HG03196 (cell line): ENCODE measurements at regions not wholly inside any gene's neighbourhood (a gene's known extent, or its start where the extent isn't known, plus 50 kb on each side); places are given as distances from the start of the nearest gene placed in this dataset.

Experiments used
- ATAC-seq: cut with Tn5 transposase; IDR thresholded peaks from one replicate; pipeline ENCODE4 v1.9.1; 2021; ENCODE audit not compliant: unreplicated experiment

DNA sequence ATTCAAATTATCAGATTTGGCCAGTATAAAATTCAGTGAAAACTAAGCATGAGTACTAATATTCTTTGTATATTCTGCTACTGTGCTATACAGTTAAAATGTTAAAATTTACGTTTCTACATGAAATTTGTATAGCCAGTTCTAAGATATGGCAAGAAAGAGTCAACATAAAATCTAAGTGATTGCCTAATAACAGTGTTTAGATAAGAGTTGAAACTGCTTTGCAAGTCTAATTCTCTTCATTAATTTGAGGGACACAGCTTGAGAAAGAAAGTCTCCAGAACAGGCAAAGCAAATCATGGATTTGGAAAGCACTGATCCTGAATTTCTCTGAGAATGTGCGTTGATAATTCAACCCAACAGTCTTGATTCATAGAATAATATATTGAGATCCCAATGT lies 630.9 kb upstream of the USP24 start:
- ATAC-seq = no peak

DNA sequence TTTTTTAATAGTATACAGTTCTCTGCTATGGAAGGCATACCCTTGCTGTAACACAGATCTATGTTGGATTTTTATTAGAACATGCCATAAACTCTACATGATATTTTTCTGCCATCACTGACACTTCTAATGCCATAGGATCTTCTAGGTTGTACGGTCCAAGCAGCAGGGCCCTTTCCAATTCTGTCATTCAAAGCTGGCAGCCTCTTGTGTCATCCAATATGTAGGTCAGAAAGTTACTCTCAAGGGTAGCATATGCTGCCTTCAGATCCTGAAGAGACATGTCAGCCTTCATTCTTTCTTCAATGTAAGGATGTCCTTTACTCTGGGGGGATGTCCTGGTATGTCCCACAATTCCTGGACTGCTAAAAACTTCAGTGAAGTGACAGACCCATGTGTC lies 629.2 kb upstream of the USP24 start:
- ATAC-seq = no peak

- no peak for ATAC-seq
Observed at GRCh38 chr1:55839626-55840025, 624.5 kb upstream of the USP24 start.

- no peak for ATAC-seq
Observed at GRCh38 chr1:55839221-55839620, 624.1 kb upstream of the USP24 start.

GRCh38 chr1:55836086-55836485 lies 620.9 kb upstream of the USP24 start:
- ATAC-seq = no peak

DNA sequence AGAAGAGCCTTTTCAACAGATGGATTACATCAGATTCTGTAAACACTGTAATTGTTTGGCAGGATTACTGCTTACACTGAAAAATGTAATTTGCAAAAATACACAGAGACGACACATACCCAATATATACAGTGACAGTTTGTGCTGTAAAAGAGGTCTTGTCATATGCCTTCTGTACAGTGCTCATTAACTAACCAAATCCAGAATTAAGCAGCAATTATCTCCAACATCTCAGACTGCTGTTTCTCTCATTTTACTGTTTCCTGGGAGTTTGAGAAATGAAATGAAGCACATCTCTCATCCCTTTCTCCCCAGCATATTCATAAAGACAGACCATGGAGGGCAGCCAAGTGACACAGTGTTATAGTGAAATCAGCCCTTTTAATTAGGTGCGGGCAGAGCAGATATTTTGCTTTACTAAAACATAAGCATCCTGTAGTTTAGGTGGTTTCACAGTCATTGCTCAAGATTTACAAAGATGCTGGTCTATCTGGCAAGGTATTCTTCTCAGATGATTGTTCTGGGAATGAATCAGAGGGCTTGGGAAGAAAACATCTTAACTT lies 618.4 kb upstream of the USP24 start:
- ATAC-seq = no peak

DNA sequence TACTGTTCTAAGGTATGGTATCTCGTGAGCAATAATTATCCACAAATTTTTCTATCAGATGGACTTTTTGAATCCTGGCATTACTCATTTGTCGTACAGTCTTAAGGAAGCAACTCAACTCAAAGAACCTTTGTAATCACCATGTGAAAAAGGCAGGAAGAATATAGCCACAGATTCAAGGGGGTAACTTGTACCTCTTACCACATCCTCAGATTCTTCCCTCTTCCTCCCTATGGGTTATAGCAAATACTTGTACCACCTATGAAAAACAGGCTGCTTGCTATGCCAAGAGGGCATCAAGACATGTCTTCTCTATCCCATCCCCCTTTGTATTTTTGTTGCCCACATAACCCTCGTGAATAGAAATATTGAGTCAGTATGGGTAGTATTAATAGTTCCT lies 616.6 kb upstream of the USP24 start:
- ATAC-seq = no peak

DNA sequence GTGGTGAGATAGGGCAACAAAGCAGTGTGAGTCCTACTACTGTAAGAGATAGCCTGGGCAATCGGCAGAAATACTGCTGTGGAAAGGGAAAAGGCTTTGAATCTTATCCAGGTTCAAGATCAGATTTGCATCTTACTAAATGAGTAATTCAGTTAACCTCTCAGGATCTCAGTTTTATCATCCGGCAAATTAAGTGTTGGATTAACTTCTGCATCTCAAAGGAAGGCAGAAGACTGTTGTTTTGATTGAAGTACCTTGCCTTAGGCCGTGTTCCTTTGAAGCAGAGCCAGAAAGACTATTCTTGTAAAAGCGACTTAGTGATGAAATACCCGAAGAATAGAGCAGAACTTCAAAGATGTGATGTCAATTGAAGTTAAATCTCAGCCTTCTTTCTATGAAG lies 612.9 kb upstream of the USP24 start:
- no peak for ATAC-seq

DNA sequence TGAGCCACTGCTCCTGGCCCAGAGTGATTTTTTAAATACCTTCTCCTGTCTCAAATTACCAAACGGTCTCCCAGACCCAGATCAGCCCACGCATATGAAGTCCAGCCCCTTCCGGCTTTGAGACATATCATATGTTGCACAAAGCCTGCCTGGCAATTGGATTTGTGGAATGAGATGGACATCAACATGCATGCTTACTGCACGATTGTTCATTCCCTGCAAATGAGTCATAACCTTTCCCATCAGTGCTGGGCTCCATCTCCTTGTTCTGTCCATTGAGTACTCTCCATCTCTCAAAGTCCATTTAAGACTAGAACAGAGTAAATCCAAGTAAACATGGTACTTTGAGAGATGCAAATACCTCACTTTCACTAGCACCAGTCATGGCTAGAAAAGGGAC lies 612.2 kb upstream of the USP24 start:
- no peak for ATAC-seq

- no peak for ATAC-seq
Observed at GRCh38 chr1:55826381-55827080, 611.4 kb upstream of the USP24 start.

GRCh38 chr1:55825461-55825860 lies 610.3 kb upstream of the USP24 start:
- ATAC-seq = no peak

- no peak for ATAC-seq
Observed at GRCh38 chr1:55824251-55824640, 609.1 kb upstream of the USP24 start.

DNA sequence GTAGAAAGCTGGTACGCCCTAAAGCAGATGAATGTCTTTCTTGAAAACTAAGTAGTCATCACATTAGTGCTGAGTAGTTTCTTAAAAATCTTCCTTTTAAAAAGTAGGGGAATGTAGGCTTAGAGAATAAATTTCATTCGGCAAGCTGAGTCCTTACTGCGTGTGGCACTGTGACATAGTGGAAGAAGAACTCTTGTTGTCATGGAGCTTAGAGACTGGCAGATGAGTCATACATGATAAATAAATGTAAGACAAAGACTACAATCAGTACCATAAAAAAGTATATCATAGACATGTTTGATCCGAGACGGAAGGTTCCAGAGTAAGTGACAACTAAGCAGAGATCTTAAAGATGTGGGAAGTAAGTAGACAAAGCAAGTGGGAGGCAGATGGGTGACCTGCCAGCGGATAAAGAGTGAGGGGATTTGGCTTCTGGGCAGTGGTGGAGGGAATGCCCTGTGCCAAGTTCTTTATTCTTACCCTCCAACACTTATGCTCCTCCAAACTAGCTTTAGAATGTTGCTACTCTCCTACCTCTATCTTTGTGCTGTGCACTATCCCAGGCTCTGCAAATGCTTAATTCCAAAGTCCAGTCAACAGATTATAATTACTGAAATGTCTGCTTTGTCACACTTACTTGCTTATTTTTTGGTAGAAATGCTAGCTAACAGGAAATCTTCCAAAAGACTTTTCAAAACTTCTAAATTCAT lies 608.5 kb upstream of the USP24 start:
- no peak for ATAC-seq

GRCh38 chr1:55822891-55823290 lies 607.7 kb upstream of the USP24 start:
- no peak for ATAC-seq

DNA sequence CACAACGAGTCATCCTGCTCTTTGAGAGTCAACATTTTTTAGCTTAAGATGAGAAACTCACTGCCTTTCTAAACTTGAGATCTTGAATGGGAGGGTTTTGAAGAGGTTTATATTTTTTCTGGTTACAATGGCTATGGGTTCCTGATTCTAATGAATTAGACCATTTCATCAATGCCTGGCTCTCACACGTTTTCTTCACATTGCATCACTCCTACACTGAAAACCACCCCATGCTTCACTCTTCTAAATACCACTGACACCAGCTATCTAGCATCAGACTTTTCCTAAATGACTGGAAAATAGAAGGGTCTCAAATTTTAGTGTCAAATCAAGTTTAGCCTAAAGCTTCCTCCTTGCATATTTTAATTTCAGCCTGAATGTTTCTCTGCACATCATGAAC lies 606.1 kb upstream of the USP24 start:
- ATAC-seq = no peak

- ATAC-seq = no peak
Observed at GRCh38 chr1:55820501-55820900, 605.3 kb upstream of the USP24 start.

- ATAC-seq = no peak
Observed at GRCh38 chr1:55819011-55819410, 603.8 kb upstream of the USP24 start.

DNA sequence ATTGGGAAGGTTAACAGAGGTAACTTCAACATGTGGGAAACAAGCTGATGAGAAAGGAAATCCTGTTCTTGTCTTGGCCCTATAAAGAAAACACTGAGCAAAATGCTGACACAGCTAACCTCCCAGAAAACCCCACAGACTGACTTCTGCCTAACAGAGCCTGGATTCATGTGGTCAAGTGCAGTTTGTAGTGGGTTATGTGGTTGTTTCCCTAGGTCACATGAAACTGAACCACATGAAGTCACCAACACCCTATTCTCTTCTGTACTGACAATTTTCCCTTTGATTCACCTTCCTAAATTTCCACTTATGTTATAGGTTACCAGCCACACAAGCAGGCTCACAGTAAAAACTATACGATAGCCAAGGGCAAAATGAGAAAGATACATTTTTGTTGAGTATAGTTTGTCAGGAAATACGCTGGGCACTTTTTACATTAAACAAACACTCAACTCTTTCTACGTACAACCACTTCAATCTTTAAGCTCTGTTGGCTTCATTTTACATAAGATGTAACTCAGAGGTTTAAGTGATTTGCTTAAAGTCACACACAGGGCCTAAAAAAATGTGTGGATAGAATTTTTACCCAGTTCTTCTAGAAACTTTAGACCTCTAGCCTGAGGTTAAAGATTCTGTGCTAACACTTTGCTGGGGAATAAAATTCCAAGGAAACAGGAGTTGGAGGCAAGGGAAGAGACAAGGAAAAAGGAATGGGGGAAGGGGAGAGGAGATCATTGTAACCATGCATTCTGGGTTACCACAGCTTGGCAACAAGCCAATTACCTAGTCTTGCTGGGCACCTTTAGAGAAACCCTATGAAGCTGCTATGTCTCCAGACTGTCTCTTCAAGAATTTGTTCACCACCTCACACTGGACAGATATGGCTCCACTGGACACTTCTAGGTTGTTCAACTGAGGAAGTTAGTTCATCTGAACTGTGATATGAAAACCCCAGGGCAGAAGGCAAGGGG lies 601.6 kb upstream of the USP24 start:
- no peak for ATAC-seq

GRCh38 chr1:55815745-55816455 lies 600.7 kb upstream of the USP24 start:
- ATAC-seq = no peak

GRCh38 chr1:55814967-55815366 lies 599.8 kb upstream of the USP24 start:
- ATAC-seq = no peak

DNA sequence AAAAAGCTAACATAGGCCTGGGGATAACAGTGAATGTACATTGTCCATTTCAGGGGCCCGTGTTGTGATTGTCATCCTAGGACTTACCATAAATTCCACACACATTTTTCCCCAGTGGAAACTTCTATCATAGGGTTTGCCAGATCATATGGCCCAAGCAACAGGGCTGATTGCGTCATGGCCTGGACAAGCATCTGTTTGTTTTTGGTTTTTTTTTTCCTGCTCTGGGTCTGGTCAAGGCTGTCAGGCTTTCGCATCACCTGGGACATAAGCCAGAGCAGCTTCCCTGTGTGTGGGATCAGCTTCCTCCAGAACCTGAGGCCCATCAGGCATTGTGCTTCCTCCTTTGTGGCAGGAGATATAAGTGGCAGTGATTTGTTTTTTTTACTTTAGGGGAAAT lies 598.5 kb upstream of the USP24 start:
- ATAC-seq = no peak
